Stimulated activated CD4-positive, alpha-beta T cell treated with anti-CD3 and anti-CD28 coated beads, Interleukin-15, amount 100 ng/mL, for 1 hour (primary cell): ENCODE measurements at regions not wholly inside any gene's neighbourhood (a gene's known extent, or its start where the extent isn't known, plus 50 kb on each side); places are given as distances from the start of the nearest gene placed in this dataset.

Experiments used
- DNase-seq, 2 donors: peaks; one replicate each; pipeline ENCODE4 v3.0.0-alpha.2; 2020; ENCODE audit warnings: low read depth in 1 of 2, low spot score in 1 of 2

GRCh38 chr3:150172356-150172755, 201.7 kb upstream of the PFN2 start:
- no peak for DNase-seq

- DNase-seq: no peak
Measured at GRCh38 chr3:150170852-150171520, 200.3 kb upstream of the PFN2 start.

DNA sequence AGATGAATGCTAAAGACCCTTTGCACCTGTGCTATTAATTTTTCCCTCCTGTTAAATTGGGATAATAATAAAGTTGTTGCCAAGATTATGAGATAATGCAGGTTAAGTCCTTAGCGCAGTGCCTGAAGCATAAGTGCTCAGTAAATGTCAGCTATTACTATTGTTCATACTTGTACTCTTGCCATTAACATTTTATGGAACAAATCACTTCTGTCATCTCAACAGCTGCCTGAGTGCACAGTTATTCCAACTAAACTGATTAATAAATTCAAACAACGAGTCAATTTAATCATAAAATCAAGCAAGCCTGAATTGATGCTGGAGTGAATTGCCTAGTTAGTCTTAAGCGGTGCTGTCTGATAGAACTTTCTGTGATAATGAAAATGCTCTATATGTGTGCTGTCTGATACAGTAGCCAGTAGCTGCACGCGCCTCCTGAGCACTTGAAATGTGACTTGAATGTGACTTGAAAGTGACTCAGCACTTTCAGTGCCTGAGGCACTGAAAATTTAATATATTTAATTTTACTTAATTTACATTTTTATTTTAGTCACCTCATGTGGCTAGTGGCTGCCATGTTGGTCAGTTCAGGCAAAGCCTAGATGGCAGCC, 198.7 kb upstream of the PFN2 start:
- DNase-seq: no peak

DNA sequence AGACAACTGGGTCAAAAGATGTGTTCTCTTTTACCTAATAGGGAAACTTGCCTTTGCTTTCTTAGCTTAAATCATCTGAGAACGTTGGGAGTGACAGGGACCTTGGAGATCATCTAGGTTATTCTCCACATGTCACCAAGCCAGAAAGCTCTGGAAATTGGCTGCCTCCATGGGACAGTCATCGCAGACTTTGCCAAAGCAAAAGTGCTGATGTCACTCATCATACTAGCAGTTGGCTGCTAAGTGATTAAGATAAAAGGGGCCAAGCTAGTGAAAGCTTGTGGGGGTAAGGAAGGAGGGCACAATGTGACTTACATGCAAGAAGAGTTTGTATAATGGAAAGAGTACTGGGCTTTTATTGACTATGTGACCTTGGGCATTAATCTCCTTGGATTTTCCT, 198.0 kb upstream of the PFN2 start:
- DNase-seq: no peak

DNA sequence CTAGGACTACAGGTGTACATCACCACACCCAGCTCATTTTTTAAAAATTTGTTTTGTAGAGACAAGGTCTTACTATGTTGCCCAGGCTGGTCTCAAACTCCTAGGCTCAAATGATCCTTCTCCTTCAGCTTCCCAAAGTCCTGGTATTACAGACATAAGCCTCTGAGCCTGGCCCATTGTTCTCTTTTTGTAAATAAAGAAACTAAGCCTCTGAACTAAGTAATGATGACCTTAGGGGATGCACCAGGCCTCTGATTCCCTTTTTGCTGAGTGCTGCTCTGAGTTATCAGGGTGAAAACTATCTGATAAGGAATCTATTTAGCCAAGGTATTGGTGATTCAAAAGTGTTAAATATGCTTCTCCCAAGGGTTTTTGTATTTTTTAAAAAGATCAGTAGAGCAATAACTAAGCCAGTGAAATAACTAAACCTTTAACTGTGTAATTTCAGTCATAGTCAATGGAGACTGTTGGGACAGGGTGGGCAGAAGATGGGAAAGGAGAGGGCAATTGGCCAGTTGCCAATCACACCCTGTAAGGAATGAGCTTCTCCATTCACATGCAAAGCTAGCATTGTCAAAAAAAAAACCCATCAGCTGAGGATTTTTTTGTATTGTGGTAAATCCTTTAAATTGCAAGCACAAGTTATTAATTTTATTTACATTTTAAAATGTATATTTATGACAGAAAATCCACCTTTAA, 194.8 kb upstream of the PFN2 start:
- DNase-seq: no peak

DNA sequence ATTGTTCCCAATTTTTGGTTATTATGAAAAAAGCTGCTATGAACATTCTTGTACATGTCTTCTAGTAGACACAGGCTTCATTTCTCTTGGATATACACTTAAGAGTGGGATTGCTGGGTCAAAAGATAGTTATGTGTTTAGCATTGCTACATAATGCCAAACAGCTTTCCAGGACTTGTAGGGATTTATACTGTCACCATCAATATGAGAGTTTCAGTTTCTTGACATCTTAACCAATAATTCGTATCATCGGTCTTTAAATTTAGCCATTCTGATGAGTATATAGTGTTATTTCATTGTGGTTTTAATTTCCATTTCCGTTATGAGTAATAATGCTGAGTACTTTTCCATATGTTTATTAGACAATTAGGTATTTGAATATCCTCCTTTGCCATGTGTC, 190.3 kb upstream of the PFN2 start:
- DNase-seq: no peak

DNA sequence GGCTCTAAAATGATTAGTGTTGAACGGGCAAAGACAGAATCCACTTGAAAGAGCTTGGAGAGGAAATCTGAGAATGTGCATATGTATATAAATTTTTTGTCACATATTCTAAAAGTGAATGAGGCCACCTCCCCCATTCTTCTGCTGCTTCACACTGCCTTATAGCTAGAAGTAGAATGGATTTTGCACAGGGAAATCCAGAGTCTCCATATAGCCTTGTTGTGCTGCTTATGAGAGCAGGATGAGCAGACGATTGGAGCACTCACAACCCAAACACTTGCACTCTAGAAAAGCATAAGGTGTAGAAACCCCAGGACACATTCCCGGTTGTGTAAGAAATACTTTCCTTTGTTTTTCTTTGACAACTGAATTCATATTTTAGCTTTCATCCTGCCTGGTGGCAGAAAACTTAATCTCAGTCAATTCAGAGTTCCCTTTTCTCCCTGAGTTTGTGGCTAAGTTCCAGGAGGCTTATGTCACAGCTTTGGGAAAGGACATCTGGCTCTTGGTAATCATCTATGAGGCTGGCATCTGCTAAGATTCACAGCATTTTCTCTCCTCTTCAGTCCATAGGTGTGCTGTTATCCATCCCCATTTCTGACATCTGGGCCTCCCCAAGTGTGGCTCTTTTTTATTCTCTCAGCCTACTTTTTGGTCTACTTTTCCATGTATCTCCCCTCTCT, 188.4 kb upstream of the PFN2 start:
- DNase-seq: no peak

GRCh38 chr3:150152567-150152966, 181.9 kb upstream of the PFN2 start:
- DNase-seq: no peak

DNA sequence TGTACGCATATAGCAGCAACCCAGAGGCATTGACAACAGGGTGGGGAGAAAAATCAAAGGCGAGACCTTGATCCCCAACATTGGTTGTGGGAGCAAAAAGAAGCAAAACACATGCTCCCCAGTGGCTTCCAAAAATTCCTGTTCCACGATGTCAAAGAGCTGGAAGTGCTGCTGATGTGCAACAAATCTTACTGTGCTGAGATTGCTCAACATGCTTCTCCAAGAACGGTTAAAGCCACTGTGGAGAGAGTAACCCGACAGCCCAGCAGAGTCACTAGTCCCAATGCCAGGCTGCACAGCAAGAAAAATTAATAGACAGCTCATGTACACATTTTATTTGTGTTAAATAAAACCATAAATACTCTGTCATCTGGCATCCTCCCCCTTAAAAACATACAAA, 179.9 kb upstream of the PFN2 start:
- no peak for DNase-seq

GRCh38 chr3:150149651-150150051, 179.0 kb upstream of the PFN2 start:
- DNase-seq: no peak

DNA sequence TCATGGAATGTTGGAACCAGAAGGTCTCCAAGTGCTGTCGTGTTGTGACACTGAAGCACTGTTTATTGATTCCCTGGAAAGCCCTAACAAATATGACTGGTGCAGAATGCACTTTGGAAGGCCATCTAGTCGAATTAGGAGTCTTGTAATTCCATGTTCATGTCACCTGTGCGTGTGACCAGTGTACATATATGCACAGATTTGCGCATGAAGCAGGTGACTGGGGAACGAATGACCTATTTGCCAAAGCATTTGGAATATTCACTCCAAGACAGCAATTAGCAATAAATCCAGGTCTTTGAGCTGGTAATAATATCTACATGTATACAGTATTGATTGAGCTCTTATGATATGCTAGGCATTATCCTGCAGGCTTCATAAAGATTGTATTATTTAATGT, 177.5 kb upstream of the PFN2 start:
- DNase-seq: no peak

- no peak for DNase-seq
Measured at GRCh38 chr3:150147776-150148175, 177.1 kb upstream of the PFN2 start.

DNA sequence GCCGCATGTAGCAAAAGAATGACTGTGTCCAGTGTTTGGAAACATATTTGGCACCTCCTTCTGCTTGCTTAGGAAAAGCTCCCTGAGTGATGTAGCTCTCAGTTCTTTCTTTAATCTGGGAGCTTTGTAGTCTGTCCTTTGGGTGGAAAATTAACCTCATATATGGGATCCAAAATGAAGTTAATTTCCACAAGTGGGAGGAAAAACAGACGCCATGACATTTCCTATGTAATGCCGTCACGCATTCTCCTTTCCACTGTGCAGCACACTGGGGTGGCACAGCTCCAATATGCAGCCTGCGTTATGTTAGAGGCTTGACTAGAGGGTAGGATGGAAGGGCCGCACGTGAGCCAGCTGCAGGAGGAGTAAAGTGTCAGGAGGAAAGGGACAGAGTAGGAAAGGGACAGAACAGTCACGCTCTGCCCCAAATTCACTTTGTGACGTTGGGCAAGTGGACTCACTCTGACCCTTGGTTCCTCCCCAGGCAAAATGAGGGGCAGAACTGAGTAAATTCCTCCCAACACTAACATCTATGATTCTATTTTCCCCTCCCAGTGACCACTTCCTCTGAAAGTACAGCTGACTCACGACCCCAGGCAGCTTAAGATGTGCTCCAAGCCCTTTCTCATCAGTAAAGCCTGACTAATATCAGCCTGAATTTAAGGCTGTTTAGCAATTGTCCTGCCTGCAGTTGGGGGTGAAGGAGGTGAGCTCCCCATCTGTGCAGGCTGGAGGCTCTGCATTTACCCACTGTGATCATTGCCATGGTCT, 176.5 kb upstream of the PFN2 start:
- no peak for DNase-seq

- DNase-seq: no peak
Measured at GRCh38 chr3:150145659-150146058, 175.0 kb upstream of the PFN2 start.

GRCh38 chr3:150144191-150144708, 173.6 kb upstream of the PFN2 start:
- DNase-seq: no peak

- DNase-seq: no peak
Measured at GRCh38 chr3:150142936-150143335, 172.2 kb upstream of the PFN2 start.

DNA sequence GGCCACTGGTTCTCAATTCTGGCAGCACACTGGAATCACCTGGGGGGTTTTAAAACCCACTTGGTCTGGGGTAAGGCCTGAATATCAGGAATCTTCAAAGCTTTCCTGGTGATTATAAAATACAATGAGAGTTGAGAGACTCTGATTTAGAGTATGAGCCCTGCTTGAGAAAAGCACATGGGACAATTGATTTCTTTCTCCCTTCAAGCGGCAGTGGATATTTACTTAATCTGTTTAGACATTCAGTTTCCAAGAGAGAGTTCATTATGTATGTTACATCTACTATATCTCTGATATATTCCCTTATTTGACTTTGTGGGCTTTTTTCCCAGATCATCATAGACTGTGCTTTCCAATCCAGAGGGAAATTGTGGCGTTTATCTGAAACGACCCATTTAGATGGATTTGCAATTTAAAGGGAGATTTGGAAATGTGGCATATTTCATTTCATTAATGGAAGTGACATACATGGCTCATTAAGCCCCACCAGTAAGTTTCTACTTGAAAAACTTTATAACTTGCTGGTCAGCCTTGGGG, 171.2 kb upstream of the PFN2 start:
- no peak for DNase-seq

- DNase-seq: no peak
Measured at GRCh38 chr3:150140614-150141321, 170.1 kb upstream of the PFN2 start.

DNA sequence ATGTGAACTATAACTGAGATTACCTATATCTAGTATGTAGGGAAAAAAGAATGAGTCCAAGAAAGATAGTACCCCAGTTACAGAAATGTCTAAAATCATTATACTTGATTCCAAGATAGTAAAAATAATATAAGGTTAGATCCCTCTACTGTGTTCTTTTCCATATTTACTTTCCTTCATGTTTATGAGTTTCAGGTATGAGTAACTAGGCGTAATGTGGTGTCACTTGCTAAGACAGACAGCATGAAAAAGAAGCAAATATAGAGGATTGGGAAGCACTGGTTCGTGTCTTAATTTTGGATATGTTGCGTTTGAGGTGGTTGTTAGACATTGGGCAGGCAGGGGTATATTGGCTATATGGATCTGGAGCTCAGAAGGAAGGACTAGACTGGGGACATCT, 168.1 kb upstream of the PFN2 start:
- DNase-seq: no peak

DNA sequence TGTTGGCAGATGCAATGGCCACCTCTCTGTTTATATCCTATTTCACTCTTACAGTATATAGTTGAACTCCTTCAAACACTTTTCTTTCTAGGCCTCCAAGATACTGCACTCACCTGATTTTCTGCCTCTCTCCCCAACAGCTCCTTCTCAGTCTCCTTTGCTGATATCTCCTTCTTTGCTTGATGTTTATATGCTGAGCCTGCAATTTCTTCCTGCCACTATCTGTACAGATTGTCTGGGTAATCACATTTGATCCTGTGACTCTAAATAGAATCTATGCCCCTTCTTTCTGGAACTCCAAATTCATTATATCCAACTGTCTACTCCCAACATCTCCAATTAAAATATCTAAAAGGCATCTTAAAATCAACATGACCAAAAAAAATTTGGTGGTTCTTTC, 165.5 kb upstream of the PFN2 start:
- no peak for DNase-seq
